ENCODE measurements at regions not wholly inside any gene's neighbourhood (a gene's known extent, or its start where the extent isn't known, plus 50 kb on each side); places are given as distances from the start of the nearest gene placed in this dataset.

Small RNA genes lying in the stretch of these regions (small RNA-seq; reads per million reads assigned to genes)
- 0 reads per million in 4 donors for gene AL360157.1

Data from esophagus squamous epithelium (tissue), 4 donors.